ENCODE measurements at regions not wholly inside any gene's neighbourhood (a gene's known extent, or its start where the extent isn't known, plus 50 kb on each side); places are given as distances from the start of the nearest gene placed in this dataset.
"Not testable (repeated sequence)": the region's sequence is repeated elsewhere in the genome, so short reads cannot be mapped to it uniquely, and the experiment has no call there.

- no peak for DNase-seq
Measured at GRCh38 chr6:15922510-15923250, 206.2 kb upstream of the MYLIP start.

DNA sequence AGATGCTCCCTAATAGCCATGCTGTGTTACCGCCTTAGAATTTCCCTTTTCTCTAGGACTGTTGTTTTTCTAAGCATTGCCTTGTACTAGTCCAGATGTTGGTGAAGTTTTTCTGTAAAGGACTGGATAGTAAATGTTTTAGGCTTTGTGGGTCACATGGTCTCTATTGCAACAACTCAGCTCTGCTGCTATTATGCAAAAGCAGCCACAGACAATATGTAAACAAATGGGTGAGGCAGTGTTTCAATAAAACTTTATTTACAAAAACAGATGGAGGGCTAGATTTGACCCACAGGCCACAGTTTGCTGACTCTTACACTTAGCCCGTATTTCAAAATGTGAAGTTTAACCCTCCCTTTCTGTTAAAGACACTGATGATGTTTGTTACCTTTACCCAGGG lies 207.6 kb upstream of the MYLIP start:
- no peak for DNase-seq

DNA sequence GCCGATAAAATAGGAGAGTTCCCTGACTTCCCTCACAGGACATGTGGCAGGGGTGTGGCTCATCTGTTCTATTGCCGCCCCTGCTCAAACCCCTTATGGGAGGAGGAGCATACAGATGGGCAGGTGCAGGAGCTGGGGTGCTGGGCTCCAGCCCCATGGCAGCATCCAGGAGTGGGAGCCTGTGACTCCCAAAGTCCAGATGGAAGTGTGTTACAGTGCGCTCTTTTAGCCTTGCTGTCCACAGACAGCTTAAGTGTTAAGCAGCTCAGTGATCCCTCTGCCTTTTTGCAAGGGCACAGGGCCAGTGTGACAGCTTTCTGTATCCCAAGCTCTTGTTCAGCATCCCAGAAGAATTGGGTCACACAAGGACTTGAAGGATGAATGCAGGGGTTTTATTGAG lies 212.3 kb upstream of the MYLIP start:
- no peak for DNase-seq

- DNase-seq: no peak
Measured at GRCh38 chr6:15915508-15916178, 213.2 kb upstream of the MYLIP start.

GRCh38 chr6:15914553-15914952 lies 214.3 kb upstream of the MYLIP start:
- DNase-seq: no peak

GRCh38 chr6:15913573-15913972 lies 215.3 kb upstream of the MYLIP start:
- DNase-seq: no peak

GRCh38 chr6:15912505-15913400 lies 216.1 kb upstream of the MYLIP start:
- DNase-seq: no peak

- no peak for DNase-seq
Measured at GRCh38 chr6:15911753-15912504, 217.0 kb upstream of the MYLIP start.

DNA sequence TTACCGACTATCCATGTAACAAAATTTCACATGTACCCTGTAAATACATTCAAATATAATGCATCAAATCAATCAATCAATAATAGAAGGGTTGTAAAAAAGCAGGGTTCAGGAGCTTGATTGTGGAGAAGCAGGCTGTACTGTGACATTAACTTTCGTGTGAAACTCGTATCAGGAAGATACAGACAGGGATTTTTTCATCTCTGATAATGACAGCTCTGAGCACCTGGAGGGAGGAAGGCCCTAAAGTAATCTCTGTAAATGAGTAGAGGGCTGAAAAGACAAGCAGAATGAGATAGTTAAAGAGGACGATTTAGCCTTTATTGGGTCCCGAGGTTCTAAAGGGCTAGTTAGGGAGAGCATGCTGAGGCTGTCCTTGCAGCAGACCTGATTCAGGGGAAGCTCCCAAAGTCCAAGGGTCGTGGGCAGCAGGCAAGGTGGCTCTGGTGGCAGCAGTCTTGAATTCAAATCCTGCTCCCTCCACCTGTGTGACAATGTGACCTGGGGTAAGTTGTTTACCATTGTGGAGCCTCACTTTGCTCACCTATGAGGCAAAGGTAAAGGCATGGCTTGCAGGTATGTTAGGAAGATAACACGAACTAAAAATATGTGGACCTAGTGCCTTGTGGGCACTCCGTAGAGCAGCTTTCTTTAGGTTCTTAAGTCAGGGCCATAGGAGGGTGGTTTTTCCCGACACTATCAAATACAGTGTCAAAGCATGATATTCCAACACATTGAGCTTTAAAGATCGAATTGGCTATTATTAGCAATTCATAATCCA lies 219.4 kb upstream of the MYLIP start:
- DNase-seq: no peak

- no peak for DNase-seq
Measured at GRCh38 chr6:15908871-15909270, 220.0 kb upstream of the MYLIP start.

DNA sequence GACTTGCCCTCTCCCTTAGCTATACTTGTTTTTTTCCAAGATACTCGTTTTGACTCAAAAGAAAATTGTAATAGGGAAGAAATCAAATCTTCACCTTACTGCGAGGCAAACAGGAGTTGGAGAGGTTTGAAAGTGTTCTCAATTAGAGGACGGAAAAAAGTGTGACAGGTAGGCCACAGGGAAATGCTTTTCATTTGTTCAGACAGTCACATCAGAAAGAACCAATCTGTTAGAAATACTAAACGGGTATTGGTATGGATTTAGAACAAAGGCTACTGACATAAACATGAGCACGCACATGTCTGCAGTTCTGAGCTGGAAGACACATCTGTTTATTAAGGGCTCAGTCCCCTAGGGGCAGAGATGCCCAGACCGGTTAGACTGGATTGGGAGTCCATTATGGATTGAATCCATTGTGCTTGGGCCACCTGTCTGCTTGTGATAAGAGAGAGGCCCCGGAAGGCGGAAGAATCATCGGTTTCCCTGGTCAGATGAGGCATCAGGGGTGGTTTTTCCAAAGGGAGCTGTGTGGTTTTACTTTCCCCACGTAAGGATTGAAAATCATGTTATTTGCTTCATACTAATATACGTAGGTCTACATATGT lies 220.9 kb upstream of the MYLIP start:
- no peak for DNase-seq

DNA sequence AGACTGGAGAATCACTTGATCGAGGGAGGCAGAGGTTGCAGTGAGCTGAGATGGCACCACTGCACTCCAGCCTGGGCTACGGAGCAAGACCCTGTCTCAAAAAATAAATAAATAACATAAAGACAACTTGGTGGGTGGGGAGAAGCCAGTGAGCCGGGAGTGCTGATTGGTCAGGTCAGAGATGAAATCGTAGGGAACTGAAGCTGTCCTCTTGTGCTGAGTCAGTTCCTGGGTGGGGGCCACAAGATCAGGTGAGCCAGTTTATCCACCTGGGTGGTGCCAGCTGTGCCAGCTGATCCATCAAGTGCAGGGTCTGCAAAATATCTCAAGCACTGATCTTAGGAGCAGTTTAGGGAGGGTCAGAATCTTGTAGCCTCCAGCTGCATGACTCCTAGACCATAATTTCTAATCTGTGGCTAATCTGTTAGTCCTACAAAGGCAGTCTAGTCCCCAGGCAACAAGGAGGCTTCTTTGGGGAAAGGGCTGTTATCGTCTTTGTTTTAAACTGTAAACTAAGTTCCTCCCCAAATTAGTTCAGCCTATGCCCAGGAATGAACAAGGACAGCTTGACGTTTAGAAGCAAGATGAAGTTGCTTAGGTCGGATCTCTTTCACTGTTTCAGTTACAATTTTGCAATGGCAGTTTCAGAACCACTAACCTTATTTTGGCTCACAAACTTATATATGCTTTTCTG lies 221.5 kb upstream of the MYLIP start:
- DNase-seq: not testable (repeated sequence)

DNA sequence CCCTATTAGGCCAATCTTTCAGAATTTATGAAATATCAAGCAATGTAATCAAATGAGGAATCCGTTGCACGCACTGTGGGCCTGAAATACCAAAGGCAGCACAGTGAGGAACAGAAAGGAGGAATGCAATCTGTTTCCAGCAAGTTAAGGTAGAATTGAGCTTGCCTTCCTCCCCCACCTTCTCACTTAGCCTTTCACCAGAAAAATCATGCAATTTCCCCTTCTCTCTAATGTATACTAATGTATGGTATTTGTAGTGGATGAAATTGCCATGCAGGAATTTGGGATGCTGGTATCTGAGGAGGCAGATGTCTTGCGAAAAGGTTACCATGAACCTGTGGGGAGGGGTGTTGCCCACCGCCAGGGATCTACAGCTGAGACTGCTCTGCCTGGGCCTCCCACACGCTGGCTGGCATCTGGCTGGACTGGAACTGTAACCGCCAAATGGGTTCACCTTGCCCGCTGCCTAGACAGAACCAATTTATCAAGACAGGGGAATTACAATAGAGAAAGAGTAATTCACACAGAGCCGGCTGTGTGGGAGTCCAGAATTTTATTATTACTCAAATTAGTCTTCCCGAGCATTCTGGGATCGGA lies 222.4 kb upstream of the MYLIP start:
- DNase-seq: no peak

DNA sequence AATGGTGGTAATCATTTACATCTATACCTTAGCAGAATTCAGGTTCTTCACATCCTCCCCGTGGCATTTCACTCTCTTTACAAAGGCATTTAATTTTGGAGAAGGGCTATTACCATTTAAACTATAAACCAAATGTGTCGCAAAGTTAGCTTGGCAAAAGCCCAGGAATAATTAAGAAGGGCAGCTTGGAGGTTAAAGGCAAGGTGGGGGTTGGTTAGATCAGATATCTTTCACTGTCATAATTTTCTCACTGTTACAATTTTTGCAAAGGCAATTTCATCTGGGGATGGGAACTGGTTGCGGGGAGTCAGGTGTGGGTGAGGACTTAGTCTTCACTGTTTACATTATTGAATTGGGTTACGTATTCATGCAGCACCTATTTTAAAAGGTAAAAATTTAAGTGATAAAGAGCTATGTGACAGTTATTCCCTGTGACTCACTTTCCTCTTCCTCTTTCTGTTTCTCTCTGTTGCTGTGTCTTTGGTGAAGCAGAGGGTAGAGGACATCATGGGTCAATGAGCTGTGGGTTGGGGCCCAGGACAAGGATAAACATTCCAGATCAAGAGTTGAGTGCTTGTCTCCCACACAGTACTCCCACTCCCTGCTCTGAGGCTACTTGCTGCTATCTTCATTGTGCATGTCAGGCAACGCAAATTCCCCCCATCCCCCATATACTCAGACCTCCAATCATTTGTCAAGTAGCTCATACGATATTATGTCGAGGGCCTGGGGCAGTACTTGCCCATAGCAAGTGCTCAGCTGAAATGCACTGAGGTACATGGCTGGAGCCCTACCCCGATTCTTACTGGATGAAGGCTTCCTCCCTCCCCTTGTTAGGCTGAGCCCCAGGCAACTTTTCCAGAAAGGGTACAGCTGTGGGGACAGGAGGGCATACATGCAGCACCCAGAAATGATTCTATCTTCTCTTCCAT lies 223.1 kb upstream of the MYLIP start:
- no peak for DNase-seq

DNA sequence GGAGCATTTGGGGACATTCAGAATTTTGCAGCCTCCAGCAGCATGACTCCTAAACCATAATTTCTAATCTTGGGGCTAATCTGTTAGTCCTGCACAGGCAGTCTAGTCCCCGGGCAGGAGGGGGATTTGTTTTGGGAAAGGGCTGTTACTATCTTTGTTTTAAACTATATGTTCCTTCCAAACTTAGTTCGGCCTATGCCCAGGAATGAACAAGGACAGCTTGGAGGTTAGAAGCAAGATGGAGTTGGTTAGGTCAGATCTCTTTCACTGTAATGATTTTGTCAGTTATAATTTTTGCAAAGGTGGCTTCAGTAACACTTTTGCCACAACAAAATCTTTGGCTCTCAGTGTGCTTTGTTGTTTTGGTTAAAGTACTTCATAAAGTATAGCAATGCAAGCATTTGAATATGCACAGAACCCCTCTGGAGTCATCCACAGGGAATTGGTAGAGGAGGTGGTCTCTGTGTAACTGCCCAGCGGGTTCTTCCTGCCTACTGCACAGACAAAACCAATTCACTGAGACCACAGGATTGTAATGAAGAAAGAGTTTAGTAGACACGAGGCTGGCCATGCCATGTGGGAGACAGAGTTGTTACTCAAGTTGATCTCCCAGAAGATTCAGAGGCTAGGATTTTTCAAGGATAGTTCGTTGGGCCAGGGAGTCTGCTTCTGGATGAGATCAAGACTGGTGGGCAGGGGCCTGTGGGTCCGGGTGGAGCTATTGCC lies 224.1 kb upstream of the MYLIP start:
- no peak for DNase-seq

GRCh38 chr6:15901141-15902115 lies 227.5 kb upstream of the MYLIP start:
- no peak for DNase-seq

DNA sequence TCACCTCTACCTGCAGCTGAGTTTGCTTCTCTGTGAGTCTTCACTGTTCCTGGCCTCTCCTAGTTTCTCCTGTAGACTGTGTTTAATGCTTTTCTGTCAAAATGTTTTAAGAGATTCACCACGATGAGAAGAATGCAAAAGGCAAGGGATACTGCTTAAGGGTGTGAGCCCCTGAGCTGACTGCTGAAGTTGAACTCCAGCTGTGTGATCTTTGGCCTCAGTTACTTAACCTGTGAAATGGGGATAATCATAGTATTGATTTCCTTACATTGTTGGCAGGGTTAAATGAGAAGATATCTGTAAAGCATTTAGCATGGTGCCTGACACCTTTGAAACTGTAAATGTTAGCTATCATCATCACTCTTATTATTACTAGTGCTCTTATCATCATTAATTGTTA lies 230.2 kb upstream of the MYLIP start:
- DNase-seq: no peak

All from DMS 273 treated with DMSO at 0.1 percent for 48 hours (cell line).